Upper lobe of left lung (tissue), 6 donors: ENCODE measurements at regions not wholly inside any gene's neighbourhood (a gene's known extent, or its start where the extent isn't known, plus 50 kb on each side); places are given as distances from the start of the nearest gene placed in this dataset.

Experiments
- ATAC-seq, 2 donors: fragments of 200-7000 bp; cut with Tn5 transposase; one replicate each; pipeline ENCODE4 v1.9.1; 2022; ENCODE audit warnings: mild to moderate bottlenecking in 2 of 2, moderate library complexity in 2 of 2; ENCODE audit not compliant: low FRiP score in 2 of 2
- DNase-seq, 2 donors: peaks; one replicate each; pipeline ENCODE4 v3.0.0-alpha.2; 2019 to 2020
- H3K27ac ChIP-seq, 4 donors: fragments of 200-600 bp; sonication (generic); one replicate each; pipeline ENCODE4 v1.5.1; 2016 to 2019
- H3K27me3 ChIP-seq, 4 donors: fragments of 200-600 bp; sonication (generic); one replicate each; pipeline ENCODE4 v1.5.1; 2017 to 2019
- H3K36me3 ChIP-seq, 4 donors: fragments of 200-600 bp; sonication (generic); one replicate each; pipeline ENCODE4 v1.5.1; 2016 to 2019
- H3K4me1 ChIP-seq, 4 donors: fragments of 200-600 bp; sonication (generic); one replicate each; pipeline ENCODE4 v1.5.1; 2018 to 2019
- H3K4me3 ChIP-seq, 4 donors: fragments of 200-600 bp; sonication (generic); one replicate each; pipeline ENCODE4 v1.5.1; 2017 to 2019; ENCODE audit warnings: mild to moderate bottlenecking in 2 of 4, moderate library complexity in 1 of 4
- H3K9me3 ChIP-seq, 4 donors: fragments of 200-600 bp; sonication (generic); one replicate each; pipeline ENCODE4 v1.5.1; 2018 to 2019
- EP300 ChIP-seq, 4 donors: sonication (generic); formaldehyde crosslinking; IDR thresholded peaks; one replicate each; pipeline ENCODE4 v1.5.1; 2017; ENCODE audit warnings: antibody characterized with exemption in 4 of 4, control low read depth in 2 of 4
- POLR2A ChIP-seq, 4 donors: fragments of 450-650 bp; IDR thresholded peaks; one replicate each; pipeline ENCODE4 v1.5.1; 2016 to 2017; ENCODE audit warnings: antibody characterized with exemption in 4 of 4, mild to moderate bottlenecking in 2 of 4
- POLR2AphosphoS5 ChIP-seq, 2 donors: sonication (generic); formaldehyde crosslinking; IDR thresholded peaks; one replicate each; pipeline ENCODE4 v1.5.1; 2017; ENCODE audit warnings: antibody characterized with exemption in 2 of 2
- WGBS, 2 donors: methylation state at CpG; one replicate each; pipeline ENCODE4 v1.1.5; 2017 to 2018; 5-methylcytosine and 5-hydroxymethylcytosine counted together
- TF ChIP-seq, protein P1 (sequence below), 6 experiments: fragments of 450-650 bp in 4 of 6; fragments of 200-600 bp in 2 of 6; sonication (generic) in 2 of 6; IDR thresholded peaks; one replicate each; pipeline ENCODE4 v1.5.1; 2016 to 2019; ENCODE audit warnings: antibody characterized with exemption in 6 of 6
- donor health status: DM: no; HTN: no; CAD: no; lungs with moderate emphysema.
- donor health status: DM: no; HTN: yes; CAD: no; lungs with severe emphysema.

DNA sequence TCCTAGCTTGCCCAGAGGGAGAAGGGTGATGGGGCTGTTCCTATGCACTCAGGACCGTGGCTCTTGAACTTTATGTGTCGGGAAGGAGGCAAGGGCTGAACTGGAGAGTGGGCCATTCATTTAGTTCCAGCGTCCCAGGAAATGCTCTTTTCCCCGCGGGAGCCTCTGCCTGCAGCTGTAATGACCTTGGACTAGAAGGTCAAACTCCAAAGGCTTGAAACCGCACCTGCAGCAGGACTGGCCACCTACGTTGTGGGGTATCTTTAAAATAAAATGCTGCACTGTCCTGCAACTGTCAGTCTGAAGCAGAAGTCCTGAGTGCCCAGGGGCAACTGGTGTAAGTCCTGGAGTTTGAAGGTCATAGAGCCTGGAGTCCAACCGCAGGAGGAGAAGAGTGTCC is 61.5 kb upstream of the LSM6 start:
- WGBS, 2 donors, result 83 to 84% methylated on average over 8 of the region's 8 CpGs

DNA sequence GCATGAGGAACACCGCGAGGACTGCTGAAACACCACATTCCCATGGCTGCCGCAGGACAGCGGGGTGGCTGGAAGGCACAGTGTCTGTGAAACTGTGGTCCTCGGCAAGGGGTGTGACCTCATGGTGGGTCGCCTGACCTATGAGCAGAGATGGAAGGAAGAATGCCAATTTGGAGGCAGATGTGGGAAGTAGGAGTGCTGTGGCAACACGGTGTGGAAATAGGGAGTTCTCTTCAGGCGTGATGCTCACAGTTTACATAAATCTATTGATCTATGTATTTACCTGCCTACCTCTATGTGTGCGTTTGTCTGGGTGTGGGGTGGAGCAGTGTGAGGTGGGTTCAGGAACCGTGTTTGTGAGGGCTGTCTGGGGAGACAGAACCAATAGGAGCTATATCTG is 62.3 kb upstream of the LSM6 start:
- no peak overlapping the region for H3K27ac ChIP-seq
- no peak overlapping the region for H3K4me3 ChIP-seq
- H3K9me3 ChIP-seq, result no peaks in the 10 kb centered on the region
- no peaks in the 10 kb centered on the region for H3K27me3 ChIP-seq
- no peaks in the 10 kb centered on the region for H3K4me1 ChIP-seq
- ATAC-seq (peak in 1 of 2 donors; percentile 17), DNase-seq (peak; percentile 23 to 24)
- TF ChIP-seq POLR2AphosphoS5 (IDR thresholded peaks at IDR 0.05), result no peak
- TF ChIP-seq POLR2A (IDR thresholded peaks at IDR 0.05), result no peak
- TF ChIP-seq EP300 (IDR thresholded peaks at IDR 0.05), result no peak
- TF ChIP-seq, protein P1, sequence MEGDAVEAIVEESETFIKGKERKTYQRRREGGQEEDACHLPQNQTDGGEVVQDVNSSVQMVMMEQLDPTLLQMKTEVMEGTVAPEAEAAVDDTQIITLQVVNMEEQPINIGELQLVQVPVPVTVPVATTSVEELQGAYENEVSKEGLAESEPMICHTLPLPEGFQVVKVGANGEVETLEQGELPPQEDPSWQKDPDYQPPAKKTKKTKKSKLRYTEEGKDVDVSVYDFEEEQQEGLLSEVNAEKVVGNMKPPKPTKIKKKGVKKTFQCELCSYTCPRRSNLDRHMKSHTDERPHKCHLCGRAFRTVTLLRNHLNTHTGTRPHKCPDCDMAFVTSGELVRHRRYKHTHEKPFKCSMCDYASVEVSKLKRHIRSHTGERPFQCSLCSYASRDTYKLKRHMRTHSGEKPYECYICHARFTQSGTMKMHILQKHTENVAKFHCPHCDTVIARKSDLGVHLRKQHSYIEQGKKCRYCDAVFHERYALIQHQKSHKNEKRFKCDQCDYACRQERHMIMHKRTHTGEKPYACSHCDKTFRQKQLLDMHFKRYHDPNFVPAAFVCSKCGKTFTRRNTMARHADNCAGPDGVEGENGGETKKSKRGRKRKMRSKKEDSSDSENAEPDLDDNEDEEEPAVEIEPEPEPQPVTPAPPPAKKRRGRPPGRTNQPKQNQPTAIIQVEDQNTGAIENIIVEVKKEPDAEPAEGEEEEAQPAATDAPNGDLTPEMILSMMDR (IDR thresholded peaks at IDR 0.05), result no peak
- H3K36me3 ChIP-seq, result no peaks in the 10 kb centered on the region
- 84 to 91% methylated on average over 10 of the region's 10 CpGs for WGBS, 2 donors

More for the DNA sequence above, 61.5 kb upstream of the LSM6 start:
- H3K4me3 ChIP-seq, result no peak overlapping the region
- no peaks in the 10 kb centered on the region for H3K4me1 ChIP-seq
- H3K27ac ChIP-seq, result no peak overlapping the region
- DNase-seq (no peak), ATAC-seq (no peak)
- no peaks in the 10 kb centered on the region for H3K27me3 ChIP-seq
- H3K36me3 ChIP-seq, result no peaks in the 10 kb centered on the region
- TF ChIP-seq EP300 (IDR thresholded peaks at IDR 0.05), result no peak
- no peak for TF ChIP-seq POLR2AphosphoS5 (IDR thresholded peaks at IDR 0.05)
- TF ChIP-seq, protein P1 (IDR thresholded peaks at IDR 0.05), result no peak
- TF ChIP-seq POLR2A (IDR thresholded peaks at IDR 0.05), result no peak
- no peaks in the 10 kb centered on the region for H3K9me3 ChIP-seq

DNA sequence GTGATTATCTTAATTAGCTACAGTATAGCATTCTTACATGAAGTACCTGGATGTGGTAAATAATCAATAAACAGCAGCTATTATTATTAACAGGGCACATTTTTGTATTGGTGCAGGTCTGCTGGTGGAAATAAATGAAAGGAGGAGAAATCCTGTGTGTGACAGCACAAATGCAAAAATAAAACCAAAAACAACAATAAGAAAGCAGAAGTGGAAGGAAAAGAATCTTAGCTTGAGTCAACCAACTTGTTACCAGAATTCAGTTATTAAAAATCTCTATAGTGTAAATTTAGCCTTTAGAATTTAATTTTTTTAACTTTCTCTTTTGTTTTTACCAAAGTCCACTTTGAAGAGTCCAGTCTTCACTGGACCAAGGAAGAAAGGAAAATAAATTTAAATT is 63.1 kb upstream of the LSM6 start:
- Histone ChIP-seq H3K4me3 (no peak overlapping the region), H3K27me3 (no peaks in the 10 kb centered on the region), H3K36me3 (no peaks in the 10 kb centered on the region), H3K4me1 (no peaks in the 10 kb centered on the region), H3K9me3 (no peaks in the 10 kb centered on the region), H3K27ac (no peak overlapping the region)
- no peak for DNase-seq
- no peak for ATAC-seq
- no peak for TF ChIP-seq EP300 (IDR thresholded peaks at IDR 0.05)
- TF ChIP-seq POLR2AphosphoS5 (IDR thresholded peaks at IDR 0.05), result no peak

DNA sequence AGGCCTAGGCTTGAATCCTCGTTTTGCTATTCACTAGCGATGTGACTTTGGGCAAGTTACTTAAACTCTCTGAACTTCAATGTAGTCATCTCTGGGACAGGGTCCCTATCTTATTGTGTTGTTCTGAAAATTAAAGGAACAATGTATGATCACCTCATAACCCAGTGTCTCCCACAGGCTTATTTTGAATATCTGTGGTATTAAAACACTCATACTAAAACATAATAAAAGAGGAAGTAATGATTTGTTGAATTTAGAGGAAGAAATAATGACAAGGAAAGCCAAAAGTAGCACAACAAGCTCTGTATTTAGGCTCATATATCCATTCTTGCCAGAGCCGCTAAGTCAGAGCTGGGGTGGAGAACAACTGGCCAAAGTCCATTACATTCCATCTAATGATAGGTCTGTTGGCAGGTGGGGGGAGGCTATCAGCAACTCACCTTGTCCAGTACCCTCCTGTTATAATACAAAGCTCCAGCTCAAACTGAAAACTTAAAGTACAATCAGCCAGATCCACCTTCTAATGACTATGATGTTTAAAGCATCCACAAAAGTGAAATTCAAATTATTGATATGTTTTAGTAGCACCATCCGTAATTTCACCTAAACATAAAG is 64.5 kb upstream of the LSM6 start:
- no peaks in the 10 kb centered on the region for H3K9me3 ChIP-seq
- no peak for ATAC-seq
- DNase-seq, result no peak

DNA sequence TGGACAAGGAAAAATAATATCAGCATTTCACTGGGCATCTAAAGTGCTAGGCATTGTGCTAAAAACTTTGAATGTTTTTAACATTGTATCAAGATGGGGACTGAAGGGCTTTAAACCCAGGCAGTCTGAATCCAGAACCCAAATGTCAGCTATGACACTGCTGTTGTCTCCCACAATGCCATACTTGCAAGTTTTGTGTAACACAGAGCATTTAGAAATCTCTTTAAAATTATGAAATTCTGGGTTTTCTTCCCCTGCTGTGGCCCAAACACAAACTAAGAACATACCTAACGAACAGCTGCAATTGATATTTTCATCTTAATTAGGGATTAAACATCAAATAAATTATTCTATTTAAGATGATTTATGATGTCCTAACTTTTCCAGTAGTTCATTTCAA is 66.8 kb upstream of the LSM6 start:
- Histone ChIP-seq H3K4me3 (no peak overlapping the region), H3K27me3 (no peaks in the 10 kb centered on the region), H3K27ac (peak overlapping the region in 2 of 4 donors; percentile 13 to 19), H3K9me3 (no peaks in the 10 kb centered on the region), H3K4me1 (no peaks in the 10 kb centered on the region), H3K36me3 (no peaks in the 10 kb centered on the region)
- WGBS, 2 donors, result 51% methylated on average over 1 of the region's 1 CpG
- no peak for DNase-seq
- no peak for ATAC-seq
- TF ChIP-seq POLR2AphosphoS5 (IDR thresholded peaks at IDR 0.05) (no peak), POLR2A (IDR thresholded peaks at IDR 0.05) (no peak), EP300 (IDR thresholded peaks at IDR 0.05) (no peak)
- TF ChIP-seq, protein P1 (IDR thresholded peaks at IDR 0.05), result no peak

More for the DNA sequence above, 64.5 kb upstream of the LSM6 start:
- TF ChIP-seq, protein P1 (IDR thresholded peaks at IDR 0.05), result no peak
- no peak for TF ChIP-seq POLR2A (IDR thresholded peaks at IDR 0.05)
- TF ChIP-seq EP300 (IDR thresholded peaks at IDR 0.05), result no peak
- no peak for TF ChIP-seq POLR2AphosphoS5 (IDR thresholded peaks at IDR 0.05)
- 77 to 91% methylated on average over 4 of the region's 4 CpGs for WGBS, 2 donors
- Histone ChIP-seq H3K27ac (no peak overlapping the region), H3K36me3 (no peaks in the 10 kb centered on the region), H3K4me1 (no peaks in the 10 kb centered on the region), H3K4me3 (no peak overlapping the region), H3K27me3 (no peaks in the 10 kb centered on the region)
